H1 (cell line): ENCODE measurements at regions not wholly inside any gene's neighbourhood (a gene's known extent, or its start where the extent isn't known, plus 50 kb on each side); places are given as distances from the start of the nearest gene placed in this dataset.

Experiments used
- CTCF ChIA-PET: fragments of 300-600 bp; sonication (Branson Sonifier 250); formaldehyde crosslinking; loops from one replicate; lab custom pipeline; 2021; ENCODE audit not compliant: partially characterized antibody; lab: Charles Lee
- POLR2A ChIA-PET: fragments of 300-600 bp; sonication (Branson Sonifier 250); formaldehyde crosslinking; loops from one replicate; lab custom pipeline; 2021; ENCODE audit warnings: inconsistent platforms; ENCODE audit not compliant: partially characterized antibody; lab: Charles Lee
- DNase-seq, 2 experiments: peaks; one replicate each; pipeline versions ENCODE4 v3.0.0 to v3.0.0-alpha.2; 2010 to 2022; ENCODE audit warnings: low spot score in 2 of 2, low read depth in 1 of 2, mixed read lengths in 1 of 2
- FAIRE-seq: peaks from 2 replicates; lab custom pipeline; 2011; peaks lifted over from hg19 to GRCh38; lab: Jason Lieb, UNC
- H2AFZ ChIP-seq: 2 replicates; pipeline ENCODE4 v1.8.1; 2012; ENCODE audit warnings: low read length, inconsistent platforms
- H2AK5ac ChIP-seq: 2 replicates; pipeline ENCODE4 v1.6.1; 2013; ENCODE audit warnings: low read depth, low read length
- H2BK120ac ChIP-seq: replicated peaks from 2 replicates; pipeline ENCODE3; 2013; ENCODE audit warnings: low read depth, low read length, inconsistent platforms
- H2BK12ac ChIP-seq: 2 replicates; pipeline ENCODE4 v1.6.1; 2013; ENCODE audit warnings: low read depth, low read length
- H2BK15ac ChIP-seq: 2 replicates; pipeline ENCODE4 v1.6.1; 2013; ENCODE audit warnings: low read length
- H2BK20ac ChIP-seq: 2 replicates; pipeline ENCODE4 v1.6.1; 2013; ENCODE audit warnings: low read length
- H2BK5ac ChIP-seq: 2 replicates; pipeline ENCODE4 v1.6.1; 2013; ENCODE audit warnings: low read depth, low read length
- H3K14ac ChIP-seq: 2 replicates; pipeline ENCODE4 v1.6.1; 2013; ENCODE audit warnings: inconsistent platforms; ENCODE audit not compliant: insufficient read length
- H3K18ac ChIP-seq: 2 replicates; pipeline ENCODE4 v1.6.1; 2013; ENCODE audit warnings: low read length; ENCODE audit errors: extremely low read depth
- H3K23ac ChIP-seq: 2 replicates; pipeline ENCODE4 v1.6.1; 2013; ENCODE audit warnings: inconsistent platforms; ENCODE audit not compliant: insufficient read length
- H3K23me2 ChIP-seq: 2 replicates; pipeline ENCODE4 v1.6.1; 2013; ENCODE audit warnings: low read depth, low read length
- H3K27ac ChIP-seq: 2 replicates; pipeline ENCODE4 v1.6.1; 2011; ENCODE audit warnings: low read depth, low read length, inconsistent platforms
- H3K27me3 ChIP-seq, 4 experiments: replicated peaks in 1 of 4; 1 replicate in 1 of 4; 2 replicates in 3 of 4; pipeline versions ENCODE4 v1.6.1 to v1.8.1; 2011 to 2013; ENCODE audit warnings: low read length in 3 of 4, mild to moderate bottlenecking in 3 of 4, inconsistent platforms in 2 of 4, mixed read lengths in 2 of 4, moderate library complexity in 1 of 4; ENCODE audit not compliant: control insufficient read depth in 3 of 4, insufficient read depth in 3 of 4; ENCODE audit errors: extremely low read depth in 1 of 4
- H3K36me3 ChIP-seq, 4 experiments: 2 replicates each; pipeline versions ENCODE4 v1.6.1 to v1.8.1; 2011 to 2013; ENCODE audit warnings: mild to moderate bottlenecking in 4 of 4, low read length in 3 of 4, moderate library complexity in 2 of 4, control low read depth in 1 of 4, inconsistent platforms in 1 of 4; ENCODE audit not compliant: insufficient read depth in 4 of 4, control insufficient read depth in 2 of 4
- H3K4ac ChIP-seq: replicated peaks from 2 replicates; pipeline ENCODE3; 2013; ENCODE audit warnings: low read length, low read depth, mixed read lengths, inconsistent platforms; ENCODE audit not compliant: insufficient read length
- H3K4me1 ChIP-seq, 4 experiments: replicated peaks in 1 of 4; 1 replicate in 1 of 4; 2 replicates in 3 of 4; pipeline versions ENCODE4 v1.6.1 to v1.8.1; 2011 to 2013; ENCODE audit warnings: low read length in 3 of 4, inconsistent platforms in 2 of 4, mixed read lengths in 1 of 4; ENCODE audit not compliant: insufficient read depth in 4 of 4, control insufficient read depth in 3 of 4
- H3K4me2 ChIP-seq, 2 experiments: 2 replicates each; pipeline versions ENCODE4 v1.6.1 to v1.8.1; 2011 to 2013; ENCODE audit warnings: low read depth in 2 of 2, low read length in 2 of 2, control low read depth in 1 of 2, inconsistent platforms in 1 of 2, mild to moderate bottlenecking in 1 of 2; ENCODE audit not compliant: insufficient read depth in 1 of 2
- H3K4me3 ChIP-seq, 4 experiments: fragments of 200-600, 300-600 bp in 1 of 4; sonication (generic), shearing (Covaris generic), sonication (Bioruptor Twin) in 1 of 4; 2 replicates each; pipeline versions ENCODE4 v1.5.1 to v1.8.1; 2011 to 2016; ENCODE audit warnings: low read length in 4 of 4, low read depth in 3 of 4, control low read depth in 2 of 4, inconsistent platforms in 2 of 4, mild to moderate bottlenecking in 2 of 4, mixed read lengths in 1 of 4, moderate library complexity in 1 of 4; ENCODE audit not compliant: insufficient read depth in 2 of 4; ENCODE audit errors: extremely low read depth in 1 of 4
- H3K56ac ChIP-seq: replicated peaks from 2 replicates; pipeline ENCODE3; 2013; ENCODE audit warnings: low read depth, mild to moderate bottlenecking, mixed read lengths, low read length, inconsistent platforms; ENCODE audit not compliant: insufficient read length
- H3K79me1 ChIP-seq: 2 replicates; pipeline ENCODE4 v1.6.1; 2013; ENCODE audit warnings: low read depth, low read length, control low read depth
- H3K79me2 ChIP-seq, 2 experiments: 2 replicates each; pipeline versions ENCODE4 v1.6.1 to v1.8.1; 2012 to 2013; ENCODE audit warnings: low read length in 2 of 2, mild to moderate bottlenecking in 2 of 2, inconsistent platforms in 1 of 2; ENCODE audit not compliant: insufficient read depth in 2 of 2, control insufficient read depth in 1 of 2
- H3K9ac ChIP-seq, 4 experiments: replicated peaks in 1 of 4; 1 replicate in 1 of 4; 2 replicates in 3 of 4; pipeline versions ENCODE4 v1.6.1 to v1.8.1; 2011 to 2013; ENCODE audit warnings: low read depth in 3 of 4, low read length in 3 of 4, control low read depth in 2 of 4, mild to moderate bottlenecking in 2 of 4, moderate library complexity in 2 of 4, inconsistent platforms in 1 of 4; ENCODE audit errors: extremely low read depth in 1 of 4
- H3K9me3 ChIP-seq, 2 experiments: 2 replicates each; pipeline versions ENCODE4 v1.6.1 to v1.8.1; 2012 to 2013; ENCODE audit warnings: mild to moderate bottlenecking in 2 of 2, moderate library complexity in 2 of 2, control low read depth in 1 of 2, inconsistent platforms in 1 of 2, low read depth in 1 of 2, low read length in 1 of 2, mixed read lengths in 1 of 2; ENCODE audit not compliant: insufficient read depth in 2 of 2
- H4K20me1 ChIP-seq, 2 experiments: replicated peaks in 1 of 2; 2 replicates each; pipeline versions ENCODE3 to v1.8.1; 2011 to 2013; ENCODE audit warnings: inconsistent platforms in 2 of 2, low read length in 2 of 2, mild to moderate bottlenecking in 1 of 2; ENCODE audit not compliant: insufficient read depth in 2 of 2, control insufficient read depth in 1 of 2
- H4K5ac ChIP-seq: 2 replicates; pipeline ENCODE4 v1.6.1; 2013; ENCODE audit warnings: low read length, low read depth, mixed read lengths, inconsistent platforms; ENCODE audit not compliant: insufficient read length
- H4K8ac ChIP-seq: 2 replicates; pipeline ENCODE4 v1.8.0; 2013; ENCODE audit warnings: mild to moderate bottlenecking, moderate library complexity, low read length, inconsistent platforms; ENCODE audit not compliant: insufficient read depth; ENCODE audit errors: extremely low read depth
- H4K91ac ChIP-seq: replicated peaks from 2 replicates; pipeline ENCODE3; 2013; ENCODE audit warnings: low read length, mixed read lengths, inconsistent platforms; ENCODE audit not compliant: insufficient read length
- BCL11A ChIP-seq, 2 experiments: IDR thresholded peaks; one replicate each; pipeline ENCODE4 v1.6.1; 2011; ENCODE audit warnings: low read depth in 2 of 2, low read length in 2 of 2, mild to moderate bottlenecking in 2 of 2
- BRCA1 ChIP-seq: IDR thresholded peaks from 2 replicates; pipeline ENCODE4 v1.6.1; 2012; ENCODE audit warnings: low read depth, low read length, improper control_type of control experiment
- CEBPB ChIP-seq: IDR thresholded peaks from 2 replicates; pipeline ENCODE4 v1.6.1; 2012; ENCODE audit warnings: low read depth, low read length
- CHD2 ChIP-seq: IDR thresholded peaks from 2 replicates; pipeline ENCODE4 v1.6.1; 2012; ENCODE audit warnings: low read length, improper control_type of control experiment
- GABPA ChIP-seq: IDR thresholded peaks from 2 replicates; pipeline ENCODE4 v1.6.1; 2011; ENCODE audit warnings: mild to moderate bottlenecking, low read length, moderate library complexity, borderline replicate concordance; ENCODE audit not compliant: insufficient read depth
- HDAC2 ChIP-seq, 2 experiments: fragments of 300-600 bp in 1 of 2; sonication (generic) in 1 of 2; IDR thresholded peaks; 2 replicates each; pipeline ENCODE4 v1.6.1; 2011 to 2012; ENCODE audit warnings: low read depth in 2 of 2, low read length in 2 of 2, mild to moderate bottlenecking in 2 of 2, moderate library complexity in 2 of 2, borderline replicate concordance in 1 of 2, inconsistent platforms in 1 of 2
- KDM5A ChIP-seq: fragments of 200-600 bp; IDR thresholded peaks from 2 replicates; pipeline ENCODE4 v1.7.1; 2012; ENCODE audit warnings: mild to moderate bottlenecking, low read length, inconsistent platforms, mixed read lengths
- NANOG ChIP-seq: IDR thresholded peaks from 2 replicates; pipeline ENCODE4 v1.6.1; 2011; ENCODE audit warnings: low read length, low read depth, mild to moderate bottlenecking, inconsistent platforms; ENCODE audit not compliant: insufficient read depth, poor library complexity, severe bottlenecking
- POU5F1 ChIP-seq: IDR thresholded peaks from 2 replicates; pipeline ENCODE4 v1.6.1; 2011; ENCODE audit warnings: low read depth, mild to moderate bottlenecking, low read length, moderate library complexity
- SIN3A ChIP-seq, 2 experiments: IDR thresholded peaks in 1 of 2; conservative IDR thresholded peaks in 1 of 2; 2 replicates each; pipeline ENCODE4 v1.6.1; 2011 to 2012; ENCODE audit warnings: low read length in 2 of 2, improper control_type of control experiment in 1 of 2, low read depth in 1 of 2, mild to moderate bottlenecking in 1 of 2
- SIRT6 ChIP-seq: IDR thresholded peaks from one replicate; pipeline ENCODE4 v1.7.1; 2012; ENCODE audit warnings: low read length, inconsistent platforms
- SRF ChIP-seq: IDR thresholded peaks from 2 replicates; pipeline ENCODE4 v1.6.1; 2011; ENCODE audit warnings: mild to moderate bottlenecking, low read depth, low read length, moderate library complexity
- TAF1 ChIP-seq: IDR thresholded peaks from 2 replicates; pipeline ENCODE4 v1.6.1; 2011; ENCODE audit warnings: mild to moderate bottlenecking, low read depth, low read length
- TEAD4 ChIP-seq: IDR thresholded peaks from 2 replicates; pipeline ENCODE4 v1.6.1; 2012; ENCODE audit warnings: low read depth, low read length, inconsistent platforms, mixed read lengths
- WGBS, 2 experiments: shearing (Covaris generic) in 1 of 2; methylation state at CpG; one replicate each; pipeline versions ENCODE4 v1.1.6 to v1.1.7; 2013 to 2015; ENCODE audit warnings: low lambda C conversion rate in 2 of 2, mixed read lengths in 2 of 2, inconsistent platforms in 1 of 2, low coverage in 1 of 2, missing lambda C conversion rate in 1 of 2; ENCODE audit not compliant: insufficient replicate concordance in 2 of 2, insufficient coverage in 1 of 2, insufficient read length in 1 of 2; ENCODE audit errors: extremely low coverage in 1 of 2, missing lambda C conversion rate in 1 of 2; 5-methylcytosine and 5-hydroxymethylcytosine counted together
- TF ChIP-seq, protein P1 (sequence below): IDR thresholded peaks from 2 replicates; pipeline ENCODE4 v1.6.1; 2011; ENCODE audit warnings: low read depth, mild to moderate bottlenecking, low read length; ENCODE audit not compliant: insufficient read depth

GRCh38 chr17:79538291-79538690 lies 72.6 kb downstream of the RBFOX3 start:
- no peak overlapping the region for H3K56ac ChIP-seq
- H2BK120ac ChIP-seq, result no peak overlapping the region
- no peaks in the 10 kb centered on the region for H3K79me1 ChIP-seq
- H4K20me1 ChIP-seq, result no peaks in the 10 kb centered on the region
- no peaks in the 10 kb centered on the region for H3K9me3 ChIP-seq
- H2AFZ ChIP-seq, result no peak overlapping the region
- POLR2A ChIA-PET, result no interaction called here
- H2AK5ac ChIP-seq, result no peak overlapping the region
- no peak overlapping the region for H2BK12ac ChIP-seq
- CTCF ChIA-PET, result interaction anchor here (0.6 to 1.8 kb wide), 4 partner anchors 11 to 472 kb away, joined by 3 read pairs; no protein-coding TSS in a partner anchor
- H3K4ac ChIP-seq, result no peak overlapping the region
- no peak overlapping the region for H3K18ac ChIP-seq
- H3K27ac ChIP-seq, result no peak overlapping the region
- H4K91ac ChIP-seq, result no peak overlapping the region
- H3K4me3 ChIP-seq, result no peak overlapping the region
- no peak overlapping the region for H3K14ac ChIP-seq
- H4K8ac ChIP-seq, result no peak overlapping the region
- no peak overlapping the region for H2BK15ac ChIP-seq
- H3K36me3 ChIP-seq, result no peaks in the 10 kb centered on the region
- H2BK5ac ChIP-seq, result no peak overlapping the region
- H4K5ac ChIP-seq, result no peak overlapping the region
- H3K4me1 ChIP-seq, result 0 out of 7 replicates have a peak, but pooled peaks cover 0 to 2% (median 0%) of the 10 kb centered on the region in 4 experiments
- WGBS, 2 experiments, result 82% methylated on average over 6 of the region's 6 CpGs; no CpG with 5 or more reads in 1 of the 2 experiments
- no peak overlapping the region for H3K4me2 ChIP-seq
- DNase-seq (no peak), FAIRE-seq (no peak)
- H3K79me2 ChIP-seq, result no peaks in the 10 kb centered on the region
- no peaks in the 10 kb centered on the region for H3K23me2 ChIP-seq
- no peak overlapping the region for H2BK20ac ChIP-seq
- H3K27me3 ChIP-seq, result no peaks in the 10 kb centered on the region
- H3K23ac ChIP-seq, result no peak overlapping the region
- no peak overlapping the region for H3K9ac ChIP-seq
- TF ChIP-seq, protein P1, sequence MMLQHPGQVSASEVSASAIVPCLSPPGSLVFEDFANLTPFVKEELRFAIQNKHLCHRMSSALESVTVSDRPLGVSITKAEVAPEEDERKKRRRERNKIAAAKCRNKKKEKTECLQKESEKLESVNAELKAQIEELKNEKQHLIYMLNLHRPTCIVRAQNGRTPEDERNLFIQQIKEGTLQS, result no peak
- TF ChIP-seq TEAD4 (no peak), BCL11A (IDR thresholded peaks at IDR 0.05; ENCODE audit: low read depth in 2 of 2, low read length in 2 of 2) (no peak), POU5F1 (no peak), GABPA (no peak), CEBPB (no peak), SRF (no peak), BRCA1 (no peak), NANOG (no peak), KDM5A (no peak), SIN3A (conservative IDR thresholded peaks at IDR 0.05 in 1 of 2, IDR thresholded peaks at IDR 0.05 in 1 of 2; ENCODE audit: low read depth in 1 of 2, low read length in 2 of 2) (no peak), CHD2 (no peak), HDAC2 (IDR thresholded peaks at IDR 0.05; ENCODE audit: borderline replicate concordance in 1 of 2, low read depth in 2 of 2, low read length in 2 of 2) (no peak), SIRT6 (no peak), TAF1 (no peak)
